K562 (cell line): ENCODE measurements at regions not wholly inside any gene's neighbourhood (a gene's known extent, or its start where the extent isn't known, plus 50 kb on each side); places are given as distances from the start of the nearest gene placed in this dataset.
A peak's percentile ranks its signal among the peaks of the same experiment; 100 is the strongest.

Experiments used
- AFF4 ChIP-seq: sonication (generic); formaldehyde crosslinking; IDR thresholded peaks from 2 replicates; pipeline ENCODE4 v1.8.0; 2023; ENCODE audit warnings: mild to moderate bottlenecking, missing genetic modification reagents
- CTCFL ChIP-seq: IDR thresholded peaks from 2 replicates; pipeline ENCODE4 v1.6.1; 2011; ENCODE audit warnings: borderline replicate concordance, low read depth, mild to moderate bottlenecking, moderate library complexity, low read length; ENCODE audit not compliant: insufficient read depth, poor library complexity, severe bottlenecking
- EP400 ChIP-seq: fragments of 450-650 bp; IDR thresholded peaks from 2 replicates; pipeline ENCODE4 v1.6.1; 2017; ENCODE audit warnings: antibody characterized with exemption, mild to moderate bottlenecking, moderate library complexity
- FOXM1 ChIP-seq, 2 experiments: fragments of 450-650 bp in 1 of 2; sonication (generic) in 1 of 2; formaldehyde crosslinking in 1 of 2; IDR thresholded peaks; 2 replicates each; pipeline versions ENCODE4 v1.6.1 to v1.9.0; 2017 to 2022; ENCODE audit warnings: low read depth in 2 of 2, mild to moderate bottlenecking in 2 of 2, missing genetic modification reagents in 1 of 2, moderate library complexity in 1 of 2
- MED1 ChIP-seq: sonication (generic); formaldehyde crosslinking; IDR thresholded peaks from 2 replicates; pipeline ENCODE4 v1.8.1; 2023; ENCODE audit warnings: missing genetic modification reagents, borderline replicate concordance
- SETDB1 ChIP-seq: IDR thresholded peaks from one replicate; pipeline ENCODE4 v1.6.1; 2012; ENCODE audit warnings: low read length, control low read depth, inconsistent platforms
- TBP ChIP-seq: optimal IDR thresholded peaks from 2 replicates; pipeline ENCODE3; 2011; ENCODE audit warnings: low read depth, low read length, improper control_type of control experiment
- TCF3 ChIP-seq: sonication (generic); formaldehyde crosslinking; IDR thresholded peaks from 2 replicates; pipeline ENCODE4 v1.4.0; 2020; ENCODE audit warnings: mild to moderate bottlenecking, missing genetic modification reagents
- THAP7 ChIP-seq: fragments of 250-450 bp; sonication (Bioruptor Pico); IDR thresholded peaks from 2 replicates; pipeline ENCODE4 v1.5.0; 2021
- U2AF1 ChIP-seq: fragments of 200-400 bp; formaldehyde crosslinking; optimal IDR thresholded peaks from 2 replicates; pipeline ENCODE3; 2017; ENCODE audit warnings: mild to moderate bottlenecking, low read depth, low read length, moderate library complexity
- ZNF124 ChIP-seq: sonication (generic); formaldehyde crosslinking; IDR thresholded peaks from 2 replicates; pipeline ENCODE4 v1.8.1; 2022; ENCODE audit warnings: missing genetic modification reagents
- ZNF23 ChIP-seq: fragments of 250-450 bp; sonication (Bioruptor Pico); IDR thresholded peaks from 2 replicates; pipeline ENCODE4 v1.4.0; 2020; ENCODE audit warnings: mild to moderate bottlenecking
- ZNF324 ChIP-seq: fragments of 250-450 bp; sonication (Bioruptor Pico); IDR thresholded peaks from 2 replicates; pipeline ENCODE4 v1.4.0; 2020; ENCODE audit warnings: mild to moderate bottlenecking
- ZNF436 ChIP-seq: fragments of 250-450, 450-650 bp; sonication (Bioruptor Pico); formaldehyde crosslinking; IDR thresholded peaks from 2 replicates; pipeline ENCODE4 v1.7.0; 2020; ENCODE audit warnings: mild to moderate bottlenecking
- ZNF592 ChIP-seq: fragments of 450-650 bp; IDR thresholded peaks from 2 replicates; pipeline ENCODE4 v1.6.1; 2017; ENCODE audit warnings: antibody characterized with exemption, mild to moderate bottlenecking
- ZNF75A ChIP-seq: fragments of 450-650 bp; formaldehyde crosslinking; IDR thresholded peaks from 2 replicates; pipeline ENCODE4 v1.4.0; 2020; ENCODE audit warnings: mild to moderate bottlenecking

- TF ChIP-seq ZNF436 (CRISPR knock-in tag): no peak
- peak; percentile 12 for TF ChIP-seq TBP
- TF ChIP-seq ZNF592: no peak
- no peak for TF ChIP-seq ZNF75A
- no peak for TF ChIP-seq ZNF324 (CRISPR knock-in tag)
- no peak for TF ChIP-seq U2AF1
- no peak for TF ChIP-seq EP400
- TF ChIP-seq ZNF124 (CRISPR knock-in tag): no peak
- TF ChIP-seq THAP7: no peak
- TF ChIP-seq ZNF23: no peak
- no peak for TF ChIP-seq AFF4 (CRISPR knock-in tag)
- TF ChIP-seq FOXM1 (IDR thresholded peaks at IDR 0.05; ENCODE audit: low read depth): peak; percentile 78
- no peak for TF ChIP-seq FOXM1 (CRISPR knock-in tag; IDR thresholded peaks at IDR 0.05; ENCODE audit: low read depth)
- no peak for TF ChIP-seq SETDB1
- TF ChIP-seq MED1 (CRISPR knock-in tag): no peak
- no peak for TF ChIP-seq CTCFL
- peak; percentile 81 for TF ChIP-seq TCF3 (CRISPR knock-in tag)
Observed at GRCh38 chr17:36728030-36728991, 126.9 kb downstream of the MRM1 start (continued).
